NCI-H2196 treated with DMSO at 0.1 percent for 48 hours (cell line): ENCODE measurements at regions not wholly inside any gene's neighbourhood (a gene's known extent, or its start where the extent isn't known, plus 50 kb on each side); places are given as distances from the start of the nearest gene placed in this dataset.

Experiments
- DNase-seq: peaks from one replicate; lab custom pipeline; 2025; ENCODE audit not compliant: unreplicated experiment; lab: John Stamatoyannopoulos, UW

- DNase-seq = no peak
Observed at GRCh38 chr12:24232531-24232930, 283.1 kb upstream of the SOX5 start.

GRCh38 chr12:24231298-24231697 lies 281.8 kb upstream of the SOX5 start:
- DNase-seq = no peak

GRCh38 chr12:24230061-24230701 lies 280.7 kb upstream of the SOX5 start:
- DNase-seq = no peak

GRCh38 chr12:24229031-24229700 lies 279.7 kb upstream of the SOX5 start:
- DNase-seq = no peak

GRCh38 chr12:24228371-24228770 lies 278.9 kb upstream of the SOX5 start:
- no peak for DNase-seq

- DNase-seq = no peak
Observed at GRCh38 chr12:24227551-24227950, 278.1 kb upstream of the SOX5 start.

- DNase-seq = no peak
Observed at GRCh38 chr12:24226745-24227350, 277.4 kb upstream of the SOX5 start.

GRCh38 chr12:24224401-24224800 lies 274.9 kb upstream of the SOX5 start:
- no peak for DNase-seq

- DNase-seq = no peak
Observed at GRCh38 chr12:24223926-24224325, 274.5 kb upstream of the SOX5 start.

- DNase-seq = no peak
Observed at GRCh38 chr12:24222968-24223367, 273.5 kb upstream of the SOX5 start.

- no peak for DNase-seq
Observed at GRCh38 chr12:24212496-24212895, 263.0 kb upstream of the SOX5 start.

GRCh38 chr12:24206621-24207020 lies 257.2 kb upstream of the SOX5 start:
- DNase-seq = no peak

GRCh38 chr12:24201258-24201970 lies 251.9 kb upstream of the SOX5 start:
- DNase-seq = no peak

GRCh38 chr12:24200010-24200409 lies 250.5 kb upstream of the SOX5 start:
- DNase-seq = no peak

GRCh38 chr12:24198936-24199671 lies 249.6 kb upstream of the SOX5 start:
- no peak for DNase-seq

GRCh38 chr12:24198070-24198469 lies 248.6 kb upstream of the SOX5 start:
- DNase-seq = no peak

- no peak for DNase-seq
Observed at GRCh38 chr12:24197532-24197931, 248.1 kb upstream of the SOX5 start.

GRCh38 chr12:24195063-24195462 lies 245.6 kb upstream of the SOX5 start:
- no peak for DNase-seq

GRCh38 chr12:24191117-24191516 lies 241.6 kb upstream of the SOX5 start:
- DNase-seq = no peak

- DNase-seq = no peak
Observed at GRCh38 chr12:24185782-24186181, 236.3 kb upstream of the SOX5 start.

- no peak for DNase-seq
Observed at GRCh38 chr12:24177889-24178288, 228.4 kb upstream of the SOX5 start.
